SKM-1 (cell line): ENCODE measurements at regions not wholly inside any gene's neighbourhood (a gene's known extent, or its start where the extent isn't known, plus 50 kb on each side); places are given as distances from the start of the nearest gene placed in this dataset.
"Not testable (repeated sequence)": the region's sequence is repeated elsewhere in the genome, so short reads cannot be mapped to it uniquely, and the experiment has no call there.

Experiments used
- DNase-seq: peaks from one replicate; lab custom pipeline; 2025; ENCODE audit not compliant: unreplicated experiment; lab: John Stamatoyannopoulos, UW

DNA sequence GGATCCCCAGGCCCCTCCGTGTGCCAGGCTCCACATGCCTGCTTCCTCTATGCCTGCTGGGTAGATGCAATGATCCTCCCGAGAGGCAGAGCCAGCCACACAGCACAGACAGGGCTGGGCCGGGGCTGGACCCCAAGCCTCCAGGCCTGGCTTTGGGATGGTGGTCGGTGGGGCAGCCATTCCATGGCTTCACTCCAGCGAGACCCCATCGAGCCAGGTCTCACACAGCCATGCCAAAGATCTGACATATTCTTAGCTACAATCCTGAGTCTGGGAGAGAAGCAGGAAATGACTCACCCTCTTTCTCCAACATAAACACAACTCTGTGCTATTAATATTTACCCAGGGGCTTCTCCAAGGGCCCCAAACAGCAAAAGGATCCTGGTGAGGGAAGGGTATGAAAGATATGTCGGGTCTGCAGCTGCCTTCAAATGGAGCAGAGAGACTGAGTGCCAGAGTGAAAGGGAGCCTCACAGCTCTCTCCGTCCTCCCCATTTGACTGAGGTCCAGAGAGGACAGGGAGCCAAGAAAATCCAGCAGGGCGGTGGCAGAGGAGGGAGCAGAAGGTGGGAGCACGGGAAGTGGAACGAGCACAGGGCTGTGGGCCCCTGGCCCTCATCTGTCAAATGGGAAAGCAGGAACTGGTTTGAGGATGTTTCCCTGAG is 639.5 kb downstream of the MATN1 start:
- no peak for DNase-seq

DNA sequence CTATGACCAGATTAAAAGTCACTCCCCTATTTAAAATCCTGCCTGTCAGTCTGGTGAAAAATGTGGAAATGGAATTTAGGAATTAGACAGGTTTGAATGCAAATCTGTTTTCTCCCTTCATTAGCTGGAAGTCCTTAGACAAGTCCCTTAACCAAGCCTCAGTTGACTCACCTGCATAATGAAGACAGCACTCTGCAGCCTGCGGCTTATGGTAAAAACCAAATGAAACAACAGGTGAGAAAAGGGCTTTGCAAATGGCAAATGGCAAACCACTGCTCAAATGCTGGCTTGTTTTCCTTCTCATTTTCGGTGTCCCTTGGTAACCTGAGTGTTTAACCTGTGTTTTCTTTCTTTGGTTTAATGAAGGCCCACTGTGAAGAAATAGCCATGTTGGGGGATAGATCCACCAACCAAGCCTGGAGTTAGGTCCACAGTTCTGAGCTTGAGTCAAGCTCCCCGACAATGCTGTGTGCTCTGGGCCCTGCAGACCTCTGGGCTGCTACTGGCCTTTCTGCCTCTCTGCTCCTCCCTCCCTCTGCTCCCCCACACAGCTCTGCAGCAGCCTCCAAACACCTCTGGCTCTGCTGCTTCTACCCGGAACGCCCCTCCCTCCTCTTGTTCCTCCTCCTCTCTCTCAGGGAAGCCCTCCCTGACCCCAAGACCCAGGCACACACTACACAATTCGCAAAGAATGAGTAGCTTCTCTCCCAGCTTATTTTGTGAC is 641.8 kb downstream of the MATN1 start:
- DNase-seq: no peak

DNA sequence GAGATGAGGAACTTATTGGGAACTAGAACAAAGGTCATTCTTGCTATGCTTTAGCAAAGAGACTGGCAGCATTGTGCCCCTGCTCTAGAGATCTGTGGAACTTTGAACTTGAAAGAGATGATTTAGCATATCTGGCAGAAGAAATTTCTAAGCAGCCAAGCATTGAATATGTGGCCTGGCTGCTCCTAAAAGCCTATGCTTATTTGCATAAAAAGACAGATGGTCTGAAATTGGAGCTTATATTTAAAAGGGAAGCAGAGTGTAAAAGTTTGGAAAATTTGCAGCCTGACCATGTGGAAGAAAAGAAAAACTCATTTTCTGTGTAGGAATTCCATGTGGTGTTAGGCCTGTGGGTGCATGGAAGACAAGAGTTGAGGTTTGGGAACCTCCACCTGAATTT is 647.5 kb downstream of the MATN1 start:
- not testable (repeated sequence) for DNase-seq

DNA sequence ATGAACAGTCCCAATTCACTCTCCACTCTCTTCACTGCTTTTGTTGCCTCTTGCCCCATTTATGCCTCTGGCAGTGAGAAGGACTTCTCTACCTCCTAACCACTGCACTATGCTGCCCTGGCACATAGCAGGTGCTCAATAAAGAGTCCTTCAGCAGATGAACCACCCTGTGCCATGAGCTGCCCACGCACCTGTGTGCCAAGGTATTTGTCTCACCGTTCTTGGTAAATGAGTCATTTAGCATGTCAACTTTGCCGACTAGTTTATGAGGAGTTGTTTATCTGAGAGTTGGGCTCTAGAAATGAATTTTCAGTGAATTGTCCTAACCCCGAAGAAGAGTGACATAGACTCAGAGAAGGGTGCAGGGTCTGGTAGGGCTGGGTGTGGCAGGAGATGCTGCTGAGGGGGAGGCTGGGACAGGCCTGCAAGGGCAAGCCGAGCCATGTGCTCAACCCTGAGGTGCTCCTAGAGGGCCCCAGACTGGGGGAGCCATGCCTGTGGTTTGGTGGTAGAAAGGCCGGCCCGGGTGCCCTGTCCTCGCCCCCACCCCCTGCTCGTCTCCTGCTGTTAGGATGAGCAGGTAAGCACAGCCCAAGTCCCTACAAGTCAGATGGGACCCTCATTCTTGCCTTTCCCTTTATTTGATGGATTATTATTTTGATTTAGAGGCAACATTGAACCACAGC is 654.5 kb downstream of the MATN1 start:
- DNase-seq: no peak

DNA sequence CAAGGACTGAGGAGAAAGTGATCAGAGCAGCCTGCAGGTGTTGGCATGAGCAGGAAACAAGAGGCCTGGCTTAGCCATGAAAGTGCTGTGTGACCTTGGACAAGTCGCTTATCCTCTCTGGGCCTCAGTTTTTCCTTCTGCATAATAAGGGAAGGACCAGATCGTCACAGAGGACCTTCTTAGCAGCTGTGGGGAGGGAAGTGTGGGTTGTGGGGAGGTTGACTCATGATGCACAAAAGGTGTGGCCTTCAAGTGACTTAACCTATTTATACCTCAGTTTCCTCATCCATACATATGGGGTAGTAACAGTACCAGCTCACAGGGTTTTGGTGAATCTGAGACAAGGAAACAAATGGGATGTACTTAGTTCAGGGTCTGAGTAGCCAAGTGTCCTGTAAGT is 658.8 kb downstream of the MATN1 start:
- DNase-seq: no peak

DNA sequence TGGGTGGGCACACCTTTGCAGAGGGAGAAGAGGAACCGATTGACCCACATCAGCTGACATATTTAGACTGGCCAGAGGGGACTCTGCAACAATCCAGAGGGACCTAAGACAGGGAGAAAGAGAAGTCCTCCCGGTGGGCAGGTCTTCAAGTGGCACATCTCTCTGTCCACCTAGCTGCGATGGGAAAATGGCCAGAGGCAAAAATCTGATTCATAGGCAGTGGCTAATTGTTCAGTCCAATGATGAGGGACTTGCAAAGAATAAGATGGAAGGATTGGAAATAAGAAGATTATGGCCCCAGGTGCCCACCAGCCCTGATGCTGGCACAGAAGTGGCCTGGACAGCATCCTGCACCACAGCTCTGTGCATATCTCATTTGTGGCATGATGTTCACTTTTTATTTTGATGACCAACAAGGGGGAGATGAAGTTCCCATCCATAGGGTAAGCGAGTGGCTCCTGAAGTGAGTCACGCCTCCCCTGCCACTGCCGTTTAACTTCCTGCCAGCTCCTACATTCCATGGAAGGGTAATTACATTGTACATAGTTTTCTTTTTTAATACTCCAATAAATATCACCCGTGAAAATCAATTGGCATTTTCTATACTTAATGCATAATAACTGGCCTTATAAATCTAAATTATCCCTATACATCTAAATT is 659.6 kb downstream of the MATN1 start:
- no peak for DNase-seq

DNA sequence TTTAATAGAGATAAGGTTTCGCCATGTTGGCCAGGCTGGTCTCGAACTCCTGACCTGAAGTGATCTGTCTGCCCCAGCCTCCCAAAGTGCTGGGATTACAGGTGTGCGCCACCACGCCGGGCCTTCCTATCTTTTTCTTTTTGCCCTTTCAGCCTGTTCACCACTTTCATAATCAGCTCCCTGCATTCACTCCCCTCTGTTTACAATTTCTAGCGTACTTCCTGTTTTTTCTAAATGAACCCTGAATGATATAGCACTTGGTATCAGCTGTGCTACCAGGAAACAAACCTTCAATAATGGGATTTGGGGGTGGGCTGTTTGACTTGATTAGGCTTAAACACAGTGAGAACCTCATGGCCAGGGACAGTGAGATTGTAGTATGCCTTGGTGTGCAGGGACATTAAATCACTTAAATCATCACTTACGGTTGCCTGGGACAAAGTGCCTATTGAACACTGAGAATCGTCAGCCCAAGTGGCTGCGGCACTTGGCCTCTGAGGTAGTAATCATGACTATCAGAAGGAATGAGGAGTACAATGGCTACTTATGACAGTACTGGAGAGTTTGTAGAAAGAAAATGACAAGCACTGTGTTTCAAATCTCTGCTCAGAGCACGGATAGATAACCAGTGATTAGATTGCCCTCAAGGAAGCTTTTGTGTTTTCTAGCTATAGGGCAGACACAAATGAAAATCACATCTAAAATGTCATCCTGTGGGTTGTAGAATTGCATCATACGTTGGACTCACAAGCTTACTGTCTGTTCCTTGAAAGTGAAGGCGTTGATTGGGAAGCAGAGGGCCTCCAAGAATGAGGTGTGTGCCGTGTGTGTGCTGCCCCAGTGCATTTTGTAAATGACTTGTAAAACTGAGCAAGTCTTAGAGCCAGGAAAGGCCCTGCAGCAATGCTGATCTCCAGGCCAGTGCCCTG is 661.8 kb downstream of the MATN1 start:
- no peak for DNase-seq

DNA sequence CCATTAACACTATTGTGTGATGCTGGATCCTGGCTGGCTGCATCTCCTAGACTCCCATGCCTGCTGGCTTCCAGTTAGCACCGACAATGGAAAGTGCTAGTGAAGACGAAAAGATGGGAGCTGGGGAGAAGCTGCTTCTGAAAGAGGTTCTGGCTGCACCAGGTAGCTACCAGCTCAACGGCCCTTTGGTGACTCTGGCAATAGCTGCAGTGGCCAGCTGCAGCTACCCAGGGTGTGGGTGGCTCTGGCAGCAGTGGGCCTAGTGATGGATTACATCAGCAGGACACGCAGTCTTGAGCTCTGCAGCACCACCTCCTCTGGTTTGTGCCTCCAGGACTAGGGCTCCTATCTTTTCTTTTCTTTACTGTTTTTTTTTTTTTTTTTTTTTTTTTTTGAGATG is 662.6 kb downstream of the MATN1 start:
- no peak for DNase-seq

DNA sequence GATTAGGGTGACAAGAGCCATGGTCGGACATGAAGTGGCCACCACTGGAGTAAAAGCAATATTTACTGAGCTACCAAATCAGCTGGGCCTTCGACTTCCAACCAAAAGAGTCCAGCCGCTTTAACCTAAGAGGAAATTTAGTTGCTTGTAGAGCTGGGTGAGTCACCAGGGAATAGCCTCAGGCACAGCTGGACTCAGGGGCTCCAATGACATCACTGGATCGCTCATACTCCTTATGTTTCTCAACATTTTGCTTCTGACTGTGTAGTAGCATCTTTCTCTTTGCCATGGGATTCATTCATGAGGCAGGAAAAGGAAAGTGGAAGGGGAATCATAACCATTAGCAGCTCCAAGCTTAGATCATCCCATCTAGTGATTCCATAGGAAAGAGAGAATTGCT is 664.4 kb downstream of the MATN1 start:
- DNase-seq: no peak

DNA sequence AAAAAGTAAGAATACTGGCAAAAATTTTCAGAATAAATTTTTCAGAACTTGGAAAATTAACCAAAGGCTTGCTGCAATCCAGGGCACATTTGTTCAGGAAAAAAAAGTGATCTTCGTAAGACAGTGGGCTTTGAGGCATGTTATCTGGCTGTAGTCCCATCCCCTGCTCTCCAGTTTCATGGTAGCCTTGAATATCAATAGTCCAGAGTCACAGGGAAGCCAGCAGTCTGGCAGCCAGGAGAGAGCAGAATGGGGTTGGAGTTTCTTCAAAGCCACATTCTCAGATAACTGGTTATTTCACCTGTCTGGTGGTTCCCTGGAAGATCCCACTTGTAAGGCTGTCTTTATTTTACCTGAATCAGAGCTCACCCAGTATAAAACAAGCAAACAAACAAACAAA is 669.3 kb downstream of the MATN1 start:
- no peak for DNase-seq

DNA sequence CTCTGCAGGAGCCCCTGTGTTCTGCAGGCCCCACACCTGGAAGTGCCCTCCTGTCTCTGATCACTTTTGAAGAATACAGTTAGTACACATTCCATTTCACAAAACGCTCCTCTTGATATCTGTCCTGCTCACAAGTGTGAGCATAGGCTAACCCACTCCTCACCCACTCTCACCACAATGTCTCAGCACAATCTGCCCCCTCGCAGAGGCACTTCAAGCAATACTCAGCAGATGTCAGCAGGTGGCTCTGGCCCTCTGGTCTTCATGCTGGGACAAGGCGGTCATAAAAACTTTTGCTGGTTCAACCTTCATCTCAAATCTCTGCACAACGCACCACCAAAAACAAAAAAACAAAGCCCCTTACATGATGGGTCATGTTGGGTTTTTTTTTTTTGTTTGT is 671.2 kb downstream of the MATN1 start:
- no peak for DNase-seq

DNA sequence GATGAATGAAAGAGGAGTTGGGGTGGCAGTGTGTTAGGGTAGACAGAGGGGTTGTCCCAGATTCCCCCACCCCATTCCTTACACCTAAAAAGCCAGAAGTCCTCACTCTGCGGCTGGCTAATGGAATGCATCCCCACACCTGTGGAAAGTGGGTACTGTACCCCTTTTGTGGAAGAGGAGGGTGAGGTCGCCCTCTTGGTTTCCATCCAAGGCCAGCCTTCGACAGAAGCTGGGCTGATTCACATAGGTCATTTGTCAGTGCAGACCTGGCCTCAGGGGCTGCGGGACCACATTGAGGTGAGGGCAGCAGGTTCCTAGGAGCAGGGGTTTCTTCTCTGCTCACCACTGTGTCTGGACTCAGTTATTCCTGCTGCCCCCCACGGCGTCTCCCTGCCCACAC is 671.6 kb downstream of the MATN1 start:
- DNase-seq: no peak

DNA sequence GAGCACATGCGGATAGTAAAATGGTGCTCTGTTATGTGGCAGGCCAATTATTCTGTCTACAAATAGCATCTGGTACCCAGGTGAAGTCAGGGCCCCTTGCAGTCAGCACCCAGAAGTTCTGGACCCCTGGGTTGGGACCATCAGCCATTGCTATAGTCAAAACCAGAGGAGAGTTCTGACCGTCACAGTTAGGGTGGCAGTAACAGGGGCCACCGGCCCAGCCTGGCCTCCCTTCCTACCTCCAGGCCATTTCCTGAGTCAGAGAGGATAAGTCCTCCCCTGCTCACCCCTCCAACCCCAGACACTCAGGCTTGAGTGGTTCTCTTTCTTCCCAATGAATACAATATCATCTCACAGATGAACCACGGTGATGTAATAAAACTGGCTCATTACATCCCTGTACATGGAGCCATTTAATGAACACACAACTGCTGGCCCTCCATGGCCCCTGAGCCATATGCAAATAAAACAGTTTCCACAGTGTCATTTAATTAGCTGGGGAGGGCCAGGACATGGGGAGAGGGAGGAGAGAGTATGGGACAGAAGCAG is 673.6 kb downstream of the MATN1 start:
- no peak for DNase-seq

DNA sequence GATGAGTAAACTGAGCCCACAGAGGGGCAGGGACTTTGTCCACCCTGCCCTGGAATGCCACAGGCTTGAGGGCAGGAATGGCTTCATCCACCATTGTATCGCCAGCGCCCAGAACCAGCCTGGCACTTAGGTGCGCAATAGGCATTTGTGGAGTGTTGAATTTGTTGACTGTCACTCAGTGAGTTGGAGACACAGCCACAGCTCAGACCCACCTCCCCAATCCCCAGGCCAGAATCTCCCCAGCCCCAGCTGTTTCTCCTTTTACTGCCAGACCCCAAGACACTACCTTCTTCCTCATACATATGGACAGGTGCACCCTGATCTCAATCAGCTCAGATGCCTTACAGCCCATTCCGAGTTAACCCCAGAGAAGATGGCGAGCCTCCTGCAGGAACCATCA is 674.5 kb downstream of the MATN1 start:
- no peak for DNase-seq

DNA sequence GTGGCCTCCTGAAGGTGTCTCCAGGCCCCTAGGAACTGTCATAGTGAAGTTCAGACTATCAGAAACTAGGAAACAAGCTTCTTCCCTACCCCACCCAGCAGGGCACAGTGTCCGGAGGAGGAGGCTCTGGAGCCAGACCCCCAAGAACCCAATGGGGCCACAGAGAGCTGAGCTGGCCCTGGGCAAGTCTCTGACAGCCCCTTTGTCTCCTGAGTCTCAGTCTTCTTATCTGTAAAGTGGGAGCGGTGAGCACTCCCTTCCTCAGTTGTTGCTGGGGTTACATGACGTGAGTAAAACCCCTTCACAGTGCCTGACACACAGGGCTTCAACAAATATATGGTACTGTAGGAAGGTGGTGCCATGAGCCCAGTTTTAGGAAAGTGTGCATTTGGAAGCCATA is 675.8 kb downstream of the MATN1 start:
- no peak for DNase-seq

DNA sequence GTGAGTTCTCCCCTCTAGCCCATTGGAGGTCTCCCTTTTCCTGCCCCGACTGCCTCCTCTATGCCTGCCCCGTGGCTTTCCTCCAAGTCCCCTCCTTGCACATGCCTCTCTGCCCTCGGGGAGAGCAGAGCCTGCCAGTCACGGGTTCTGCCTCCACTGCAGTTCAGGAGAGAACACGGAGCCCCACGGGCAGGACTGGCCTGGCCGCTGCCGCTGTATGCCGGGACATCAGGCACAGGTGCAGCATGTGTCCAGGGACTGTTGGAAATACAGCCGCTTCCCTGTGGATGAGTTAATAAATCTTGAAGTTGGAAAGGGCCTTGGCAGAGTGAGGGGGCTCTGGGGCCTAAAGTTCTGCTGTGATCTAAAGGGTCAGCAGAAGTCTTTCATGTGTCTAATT is 676.6 kb downstream of the MATN1 start:
- no peak for DNase-seq

DNA sequence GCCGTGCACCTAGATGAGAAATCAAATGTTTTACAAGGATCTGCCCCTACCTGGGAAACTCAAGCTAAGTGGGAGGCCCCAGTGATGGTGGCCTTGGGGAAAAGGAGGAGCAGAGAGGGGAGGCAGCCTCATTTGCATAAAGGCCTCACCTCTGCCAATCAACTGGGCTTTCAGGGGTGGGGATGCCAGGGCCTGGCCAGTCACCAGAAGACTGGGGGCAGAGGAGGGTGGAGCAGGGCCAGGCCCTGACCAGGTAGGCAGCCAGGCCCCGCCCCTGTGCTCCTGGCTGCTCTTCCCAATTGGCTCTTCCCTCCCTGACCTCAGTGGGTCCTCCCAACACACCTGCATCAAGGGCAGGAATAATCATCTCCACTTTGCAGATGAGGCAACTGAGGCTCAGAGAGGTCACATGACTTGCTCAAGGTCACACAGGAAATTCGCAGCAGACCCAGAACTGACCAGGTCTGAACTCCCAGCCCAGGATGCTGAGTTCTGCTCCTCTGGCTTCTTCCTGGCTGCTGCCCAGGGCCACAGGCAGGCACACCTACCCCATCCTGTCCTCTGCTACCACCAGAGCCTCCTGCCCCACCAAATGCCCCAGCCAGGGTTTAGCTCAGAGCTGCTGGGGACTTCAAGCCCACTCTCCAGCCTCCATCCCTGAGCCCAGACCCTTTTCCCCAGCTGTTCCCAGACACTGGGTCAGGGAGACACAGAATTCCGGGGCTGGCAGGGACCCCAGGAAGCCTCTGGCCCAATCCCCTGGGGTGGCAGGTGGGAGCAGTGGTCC is 677.9 kb downstream of the MATN1 start:
- DNase-seq: no peak

DNA sequence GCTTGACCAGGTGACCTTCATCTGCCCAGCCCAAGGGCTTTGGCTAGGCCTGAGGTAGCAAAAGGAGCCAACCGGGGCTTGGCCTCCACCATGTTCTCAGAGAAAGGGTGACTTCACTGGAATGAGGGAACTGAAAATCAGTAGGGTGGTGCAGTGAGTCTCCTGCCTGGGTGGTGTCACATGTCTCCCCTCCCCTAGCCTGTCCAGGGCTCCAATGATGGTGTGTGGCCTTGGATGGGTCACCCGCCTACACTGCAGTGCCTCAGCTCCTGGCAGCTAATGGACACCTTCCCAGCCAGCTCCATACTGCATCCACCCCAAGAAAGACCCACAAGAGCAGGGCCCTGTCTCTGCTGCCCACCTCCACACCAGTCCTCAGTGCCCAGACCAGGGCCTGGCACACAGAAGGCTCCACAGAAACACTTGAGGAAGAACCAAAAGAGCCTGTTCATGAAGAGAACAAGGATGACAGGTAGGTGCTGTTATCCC is 678.7 kb downstream of the MATN1 start:
- no peak for DNase-seq

DNA sequence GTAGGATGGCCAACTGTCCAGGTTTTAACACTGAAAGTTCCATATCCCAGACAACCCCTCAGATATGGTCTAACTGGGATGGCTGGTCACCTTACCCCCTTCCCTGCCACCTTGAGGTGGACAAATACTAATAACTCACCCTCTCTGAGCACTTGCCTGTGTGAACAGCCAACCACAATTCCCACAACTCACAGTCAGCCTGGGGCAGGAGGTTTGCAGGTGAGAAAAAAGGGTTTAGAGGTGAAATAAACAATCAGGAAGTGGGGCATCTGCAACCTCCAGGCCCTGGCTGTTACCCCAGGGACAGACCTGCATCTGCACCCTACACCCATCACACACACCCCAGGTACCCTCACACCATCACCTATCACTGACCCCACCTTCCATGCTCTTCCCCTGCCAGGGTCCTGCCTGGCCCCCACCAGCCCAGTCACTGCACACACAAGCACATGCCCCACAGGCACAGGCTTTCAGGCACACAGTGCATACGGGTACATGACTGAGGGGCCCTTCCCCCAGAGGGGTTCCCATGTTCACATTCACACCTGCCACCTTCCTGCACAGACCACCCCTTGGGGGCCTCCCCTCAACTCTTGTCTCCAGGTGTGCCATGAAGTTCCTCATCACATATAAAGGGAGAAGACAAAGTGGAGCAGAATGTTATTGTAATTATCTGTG is 679.5 kb downstream of the MATN1 start:
- no peak for DNase-seq
